ENCODE measurements at regions not wholly inside any gene's neighbourhood (a gene's known extent, or its start where the extent isn't known, plus 50 kb on each side); places are given as distances from the start of the nearest gene placed in this dataset.

DNA sequence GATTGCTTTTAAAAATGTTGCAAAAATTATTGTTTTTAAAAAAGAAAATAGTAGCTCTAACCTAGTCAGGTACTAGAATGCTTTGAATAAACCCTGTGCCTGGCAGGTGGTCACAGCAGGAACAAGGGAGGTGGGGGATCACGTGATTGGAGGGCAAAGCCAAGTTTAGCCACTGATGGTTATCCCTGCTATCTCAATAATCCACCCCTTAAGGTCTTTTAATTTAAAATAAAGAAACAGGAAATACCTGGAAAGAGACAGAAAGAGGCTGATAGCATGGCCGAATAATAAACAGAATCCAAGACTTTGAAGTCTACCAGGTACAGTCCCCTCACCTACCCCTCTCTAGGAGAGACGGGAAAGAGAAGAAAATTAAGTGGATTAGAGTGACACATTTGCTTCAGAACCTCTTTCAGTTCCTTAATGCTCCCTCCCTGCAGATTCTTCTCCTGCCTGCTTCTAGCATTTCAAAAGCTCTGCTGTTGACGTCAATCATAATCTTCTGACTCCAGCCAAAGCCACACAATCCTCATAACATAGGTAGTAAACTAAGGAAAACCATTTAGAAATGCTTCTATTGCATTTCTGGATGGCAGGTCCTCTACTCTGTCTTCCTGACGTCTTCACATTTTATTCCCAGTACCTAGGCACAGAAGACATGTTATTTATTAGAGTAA lies 303.4 kb upstream of the MME start:
- H3K4me3 Mint-ChIP-seq = no peak overlapping the region
- ChIA-PET CTCF (no interaction called here), POLR2A (no interaction called here)
- no peaks in the 10 kb centered on the region for H3K36me3 Mint-ChIP-seq (ENCODE audit: low read depth)
- no peaks in the 10 kb centered on the region for H3K27me3 Mint-ChIP-seq
- no peaks in the 10 kb centered on the region for H3K9me3 Mint-ChIP-seq
- no peak overlapping the region for H3K27ac Mint-ChIP-seq
- TF ChIP-seq CTCF (IDR thresholded peaks at IDR 0.05) = no peak
- DNase-seq (no peak), ATAC-seq (no peak)
- H3K4me1 Mint-ChIP-seq (ENCODE audit: low read depth) = no peaks in the 10 kb centered on the region
- intact Hi-C loops (cut with micrococcal nuclease) = no loop called here

DNA sequence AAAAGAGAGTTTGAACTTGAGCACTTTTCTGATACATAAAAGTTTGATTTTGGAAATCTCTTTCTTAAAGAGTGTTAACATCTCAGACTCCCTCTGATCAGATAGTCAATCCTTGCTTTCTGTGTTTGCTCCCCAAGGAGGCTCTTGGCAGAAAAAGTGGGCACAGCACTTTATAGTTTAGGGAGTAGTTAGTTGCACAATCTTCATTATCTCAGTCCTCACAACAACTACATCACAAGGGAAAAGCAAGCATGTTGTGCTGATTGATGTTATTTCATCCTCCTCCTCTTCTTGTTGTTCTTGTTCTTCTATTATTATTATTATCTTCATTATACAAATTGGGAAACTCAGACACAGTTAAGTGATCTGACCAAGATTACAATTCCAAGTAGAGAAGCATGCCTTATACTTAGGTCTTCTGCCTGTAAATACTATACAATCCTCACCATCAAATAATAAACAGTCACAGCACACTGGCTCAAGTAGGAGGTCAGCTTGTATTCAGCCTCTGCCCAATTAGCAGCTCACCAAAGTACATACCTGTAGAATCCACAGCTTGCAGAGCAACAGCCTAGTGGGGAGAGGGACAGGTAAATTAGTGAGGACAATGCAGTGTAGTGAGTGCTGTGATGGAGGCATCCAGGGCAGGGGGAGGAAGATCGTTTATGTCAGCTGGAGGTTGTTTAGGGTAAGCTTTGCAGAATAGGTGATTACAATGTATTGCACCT lies 304.1 kb upstream of the MME start:
- H3K36me3 Mint-ChIP-seq (ENCODE audit: low read depth) = no peaks in the 10 kb centered on the region
- no peaks in the 10 kb centered on the region for H3K27me3 Mint-ChIP-seq
- H3K4me3 Mint-ChIP-seq = no peak overlapping the region
- POLR2A ChIA-PET = no interaction called here
- intact Hi-C loops (cut with micrococcal nuclease) = no loop called here
- DNase-seq = no peak
- no peak overlapping the region for H3K27ac Mint-ChIP-seq
- TF ChIP-seq CTCF (IDR thresholded peaks at IDR 0.05) = no peak
- H3K4me1 Mint-ChIP-seq (ENCODE audit: low read depth) = no peaks in the 10 kb centered on the region
- H3K9me3 Mint-ChIP-seq = no peaks in the 10 kb centered on the region
- no peak for ATAC-seq
- CTCF ChIA-PET = no interaction called here

- no peaks in the 10 kb centered on the region for H3K36me3 Mint-ChIP-seq (ENCODE audit: low read depth)
- ChIA-PET POLR2A (no interaction called here), CTCF (no interaction called here)
- DNase-seq = no peak
- TF ChIP-seq CTCF (IDR thresholded peaks at IDR 0.05) = no peak
- no peaks in the 10 kb centered on the region for H3K4me1 Mint-ChIP-seq (ENCODE audit: low read depth)
- ATAC-seq = no peak
- no peaks in the 10 kb centered on the region for H3K27me3 Mint-ChIP-seq
- H3K27ac Mint-ChIP-seq = no peak overlapping the region
- intact Hi-C loops (cut with micrococcal nuclease) = no loop called here
- no peaks in the 10 kb centered on the region for H3K9me3 Mint-ChIP-seq
- H3K4me3 Mint-ChIP-seq = no peak overlapping the region
These were observed 313.2 kb upstream of the MME start for GRCh38 chr3:154766765-154767503.

DNA sequence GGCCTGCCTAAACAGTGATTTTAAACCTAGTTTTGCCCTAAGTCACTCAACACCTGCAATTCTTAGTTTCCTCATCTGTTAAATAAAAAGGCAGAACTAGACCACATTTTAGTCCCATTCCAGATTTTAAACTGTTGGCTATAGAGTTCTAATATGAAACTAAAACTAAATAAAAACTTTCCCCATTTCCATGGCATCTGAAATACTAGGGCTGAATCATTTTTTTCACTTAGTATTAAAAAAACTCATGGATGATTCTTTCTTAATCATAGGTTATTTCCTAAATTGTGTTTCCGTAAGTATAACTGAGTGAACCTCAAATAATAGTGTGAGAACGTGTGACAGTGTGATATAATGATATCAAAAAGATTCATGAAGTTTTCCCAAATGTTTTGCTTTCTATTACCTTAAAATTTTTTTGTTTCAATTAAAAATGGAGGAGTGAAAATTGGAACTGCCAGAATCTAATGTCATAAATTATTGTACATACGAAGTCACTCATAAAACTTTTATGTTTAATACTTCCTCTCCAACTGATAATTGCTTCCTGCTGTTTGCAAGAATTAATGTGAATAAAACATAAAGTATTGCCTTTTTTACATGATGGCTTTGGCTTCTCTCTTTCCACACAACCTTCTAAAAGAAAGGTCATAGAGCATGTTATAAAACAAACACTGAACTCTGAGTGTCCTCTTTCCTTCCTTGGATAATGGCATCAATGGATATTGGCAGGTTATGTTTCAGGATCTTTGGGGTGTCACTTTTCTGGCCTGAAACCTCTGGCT lies 315.1 kb upstream of the MME start:
- Mint-ChIP-seq H3K27ac (no peak overlapping the region), H3K9me3 (no peaks in the 10 kb centered on the region), H3K27me3 (no peaks in the 10 kb centered on the region), H3K4me1 (ENCODE audit: low read depth) (no peaks in the 10 kb centered on the region), H3K4me3 (no peak overlapping the region), H3K36me3 (ENCODE audit: low read depth) (no peaks in the 10 kb centered on the region)
- TF ChIP-seq CTCF (IDR thresholded peaks at IDR 0.05) = no peak
- ChIA-PET POLR2A (no interaction called here), CTCF (no interaction called here)
- no peak for DNase-seq
- intact Hi-C loops (cut with micrococcal nuclease) = no loop called here
- no peak for ATAC-seq

Data from activated CD8-positive, alpha-beta T cell treated with anti-CD3 and anti-CD28 coated beads for 36 hours (primary cell).